Panc1 (cell line): ENCODE measurements at regions not wholly inside any gene's neighbourhood (a gene's known extent, or its start where the extent isn't known, plus 50 kb on each side); places are given as distances from the start of the nearest gene placed in this dataset.

Experiments
- ATAC-seq: fragments of 200-7000 bp; cut with Tn5 transposase; 2 replicates; pipeline ENCODE4 v1.9.1; 2020; ENCODE audit warnings: mild to moderate bottlenecking, moderate library complexity
- BruUV-seq: library from RNA; stranded (reverse); fragments of 400-500 nt; replicated peaks from 2 replicates; lab custom pipeline; 2021; lab: Mats Ljungman, UMichigan
- CTCF ChIA-PET: fragments of 300-600 bp; sonication (Branson Sonifier 250); formaldehyde crosslinking; loops from one replicate; lab custom pipeline; 2022; ENCODE audit warnings: antibody characterized with exemption; lab: Charles Lee
- POLR2A ChIA-PET: fragments of 300-600 bp; sonication (Branson Sonifier 250); formaldehyde crosslinking; loops from one replicate; lab custom pipeline; 2022; ENCODE audit warnings: antibody characterized with exemption; lab: Charles Lee
- DNase-seq: peaks from one replicate; pipeline ENCODE4 v3.0.0-alpha.2; 2010; ENCODE audit warnings: low read depth, low spot score
- H3K27ac ChIP-seq: 2 replicates; pipeline ENCODE4 v1.5.1; 2011; ENCODE audit warnings: mild to moderate bottlenecking, low read length, inconsistent platforms
- H3K27me3 ChIP-seq: fragments of 200-500 bp; sonication (Bioruptor generic); 2 replicates; pipeline ENCODE4 v1.6.0; 2014; ENCODE audit warnings: low read length, inconsistent platforms; ENCODE audit not compliant: control insufficient read depth, insufficient read depth
- H3K36me3 ChIP-seq: fragments of 200-500 bp; sonication (Bioruptor generic); 2 replicates; pipeline ENCODE4 v1.5.1; 2014; ENCODE audit warnings: inconsistent platforms, mild to moderate bottlenecking, low read length, moderate library complexity; ENCODE audit not compliant: control insufficient read depth, insufficient read depth
- H3K4me1 ChIP-seq: 2 replicates; pipeline ENCODE4 v1.5.1; 2011; ENCODE audit warnings: inconsistent platforms, mild to moderate bottlenecking, low read length, moderate library complexity; ENCODE audit not compliant: control insufficient read depth, insufficient read depth
- H3K4me3 ChIP-seq, 2 experiments: 2 replicates each; pipeline ENCODE4 v1.5.1; 2011 to 2012; ENCODE audit warnings: low read depth in 2 of 2, low read length in 2 of 2, mild to moderate bottlenecking in 2 of 2, inconsistent platforms in 1 of 2, moderate library complexity in 1 of 2
- H3K9me3 ChIP-seq: fragments of 200-500 bp; sonication (Bioruptor generic); 2 replicates; pipeline ENCODE4 v1.5.1; 2014; ENCODE audit warnings: low read depth, mild to moderate bottlenecking, inconsistent platforms, low read length, moderate library complexity; ENCODE audit not compliant: control insufficient read depth, insufficient read depth
- CTCF ChIP-seq: fragments of 450-650 bp; IDR thresholded peaks from 2 replicates; pipeline ENCODE4 v1.5.1; 2017; ENCODE audit warnings: mild to moderate bottlenecking
- POLR2AphosphoS5 ChIP-seq: IDR thresholded peaks from 2 replicates; pipeline ENCODE4 v1.6.1; 2012; ENCODE audit warnings: mild to moderate bottlenecking, low read depth, low read length, moderate library complexity
- REST ChIP-seq, 2 experiments: IDR thresholded peaks; 2 replicates each; pipeline ENCODE4 v1.6.1; 2011 to 2012; ENCODE audit warnings: low read depth in 2 of 2, control low read depth in 1 of 2, low read length in 1 of 2, mild to moderate bottlenecking in 1 of 2, moderate library complexity in 1 of 2; ENCODE audit not compliant: insufficient read depth in 1 of 2
- SIN3A ChIP-seq: IDR thresholded peaks from 2 replicates; pipeline ENCODE4 v1.6.1; 2012; ENCODE audit warnings: low read depth, mild to moderate bottlenecking, low read length, moderate library complexity, borderline replicate concordance; ENCODE audit not compliant: insufficient read depth
- TCF7L2 ChIP-seq: IDR thresholded peaks from 2 replicates; pipeline ENCODE4 v1.6.1; 2011; ENCODE audit warnings: mild to moderate bottlenecking, low read depth, low read length, inconsistent platforms
- in situ Hi-C: cut with HindIII; loops from 2 replicates; pipeline ENCODE4 v1.10.0; 2016; ENCODE audit warnings: low sequenced_read_pairs, low pct_unique_long_range_greater_than_20kb
- intact Hi-C: fragments of 100-400 bp; cut with micrococcal nuclease; formaldehyde crosslinking; loops from one replicate; pipeline ENCODE4 v1.10.0; 2022; ENCODE audit not compliant: unreplicated experiment

- Histone ChIP-seq H3K4me3 (no peak overlapping the region), H3K4me1 (no peaks in the 10 kb centered on the region), H3K27me3 (no peaks in the 10 kb centered on the region; the same call in 1 of the 2 replicates), H3K36me3 (no peaks in the 10 kb centered on the region), H3K9me3 (no peaks in the 10 kb centered on the region), H3K27ac (no peak overlapping the region)
- TF ChIP-seq TCF7L2 (no peak), POLR2AphosphoS5 (no peak), SIN3A (no peak), REST (IDR thresholded peaks at IDR 0.05; ENCODE audit: insufficient read depth in 1 of 2, low read depth in 2 of 2, low read length in 1 of 2) (no peak), CTCF (no peak)
- ATAC-seq (no peak), DNase-seq (no peak)
- ChIA-PET POLR2A (no interaction called here), CTCF (no interaction called here)
- no TSS peak for BruUV-seq
- intact Hi-C loops = no loop called here
- in situ Hi-C loops = no loop called here
Observed at GRCh38 chr2:239528146-239528545, 127.3 kb upstream of the HDAC4 start.

- H3K36me3 ChIP-seq = no peaks in the 10 kb centered on the region
- H3K4me3 ChIP-seq = no peak overlapping the region
- H3K27me3 ChIP-seq = no peaks in the 10 kb centered on the region; the same call in 1 of the 2 replicates
- no peak for DNase-seq
- no TSS peak for BruUV-seq
- H3K27ac ChIP-seq = no peak overlapping the region
- ChIA-PET POLR2A (interaction anchor here (0.7 kb wide), 1 partner anchor 10 kb away, joined by 5 read pairs; no protein-coding TSS in a partner anchor), CTCF (no interaction called here)
- TF ChIP-seq CTCF = no peak
- TF ChIP-seq POLR2AphosphoS5 = no peak
- TF ChIP-seq REST (IDR thresholded peaks at IDR 0.05; ENCODE audit: insufficient read depth in 1 of 2, low read depth in 2 of 2, low read length in 1 of 2) = no peak
- TF ChIP-seq SIN3A = no peak
- TF ChIP-seq TCF7L2 = no peak
- in situ Hi-C loops = no loop called here
- no peak for ATAC-seq
- no peaks in the 10 kb centered on the region for H3K9me3 ChIP-seq
- no peaks in the 10 kb centered on the region for H3K4me1 ChIP-seq
- intact Hi-C loops = no loop called here
Observed at GRCh38 chr2:239526666-239527415, 126.0 kb upstream of the HDAC4 start.
